Fibroblast of skin of left biceps (primary cell): ENCODE measurements at regions not wholly inside any gene's neighbourhood (a gene's known extent, or its start where the extent isn't known, plus 50 kb on each side); places are given as distances from the start of the nearest gene placed in this dataset.

ENCODE experiments used
- DNase-seq, 2 experiments: peaks; one replicate each; pipeline ENCODE4 v3.0.0-alpha.2; 2013; ENCODE audit warnings: low read depth in 2 of 2

GRCh38 chr13:38606699-38607535, 80.0 kb upstream of the FREM2 start:
- DNase-seq = no peak

GRCh38 chr13:38617936-38618335, 68.9 kb upstream of the FREM2 start:
- no peak for DNase-seq

GRCh38 chr13:38618336-38618735, 68.5 kb upstream of the FREM2 start:
- DNase-seq = no peak

GRCh38 chr13:38618881-38619280, 68.0 kb upstream of the FREM2 start:
- no peak for DNase-seq

GRCh38 chr13:38620876-38621275, 66.0 kb upstream of the FREM2 start:
- DNase-seq = no peak

- DNase-seq = no peak
Measured at GRCh38 chr13:38624822-38625221, 62.1 kb upstream of the FREM2 start.

GRCh38 chr13:38628554-38628953, 58.3 kb upstream of the FREM2 start:
- DNase-seq = no peak

GRCh38 chr13:38630780-38631179, 56.1 kb upstream of the FREM2 start:
- DNase-seq = peak; percentile 35 to 40

- DNase-seq = no peak
Measured at GRCh38 chr13:38635030-38635429, 51.8 kb upstream of the FREM2 start.

GRCh38 chr13:38636073-38636472, 50.8 kb upstream of the FREM2 start:
- no peak for DNase-seq

GRCh38 chr13:38636761-38637160, 50.1 kb upstream of the FREM2 start:
- no peak for DNase-seq
